DOHH2 (cell line): ENCODE measurements at regions not wholly inside any gene's neighbourhood (a gene's known extent, or its start where the extent isn't known, plus 50 kb on each side); places are given as distances from the start of the nearest gene placed in this dataset.

ENCODE experiments used
- H3F3A ChIP-seq: fragments of 200-600 bp; sonication (generic), shearing (Covaris generic); 2 replicates; pipeline ENCODE4 v1.6.0; 2016; ENCODE audit warnings: antibody characterized with exemption, mild to moderate bottlenecking; ENCODE audit not compliant: control insufficient read depth, insufficient read depth
- H3K27ac ChIP-seq: fragments of 200-600 bp; sonication (generic); 2 replicates; pipeline ENCODE4 v1.5.1; 2014; ENCODE audit warnings: low read depth, mild to moderate bottlenecking, low read length, moderate library complexity
- H3K27me3 ChIP-seq: fragments of 200-600 bp; sonication (generic); 2 replicates; pipeline ENCODE4 v1.6.1; 2014; ENCODE audit warnings: mild to moderate bottlenecking, low read length, mixed read lengths; ENCODE audit not compliant: control insufficient read depth
- H3K36me3 ChIP-seq: fragments of 200-600 bp; sonication (generic); 2 replicates; pipeline ENCODE4 v1.6.1; 2014; ENCODE audit warnings: mild to moderate bottlenecking, low read length, moderate library complexity, mixed read lengths; ENCODE audit not compliant: control insufficient read depth
- H3K4me1 ChIP-seq: fragments of 200-600 bp; sonication (generic); 2 replicates; pipeline ENCODE4 v1.6.1; 2014; ENCODE audit warnings: mild to moderate bottlenecking, low read length, mixed read lengths; ENCODE audit not compliant: control insufficient read depth
- H3K4me2 ChIP-seq: fragments of 200-600 bp; sonication (generic); 2 replicates; pipeline ENCODE4 v1.6.0; 2014; ENCODE audit warnings: mild to moderate bottlenecking, low read length, moderate library complexity
- H3K4me3 ChIP-seq: fragments of 200-600 bp; sonication (generic); 2 replicates; pipeline ENCODE4 v1.5.1; 2014; ENCODE audit warnings: mild to moderate bottlenecking, low read length, mixed read lengths
- H3K79me2 ChIP-seq: fragments of 200-600 bp; sonication (generic); 2 replicates; pipeline ENCODE4 v1.6.1; 2014; ENCODE audit warnings: mild to moderate bottlenecking, low read length, mixed read lengths; ENCODE audit not compliant: control insufficient read depth
- H3K9me2 ChIP-seq: fragments of 200-600 bp; sonication (generic); replicated peaks from 2 replicates; pipeline ENCODE4 v1.6.1; 2014; ENCODE audit warnings: mild to moderate bottlenecking, low read length, mixed read lengths; ENCODE audit not compliant: control insufficient read depth
- H3K9me3 ChIP-seq: fragments of 200-600 bp; sonication (generic); 2 replicates; pipeline ENCODE4 v1.6.1; 2014; ENCODE audit warnings: antibody characterized with exemption, low read length, mixed read lengths; ENCODE audit not compliant: control insufficient read depth, insufficient read depth
- H4K20me1 ChIP-seq: fragments of 200-600 bp; sonication (generic); 2 replicates; pipeline ENCODE4 v1.6.0; 2014; ENCODE audit warnings: low read depth, mild to moderate bottlenecking, antibody characterized with exemption, low read length, moderate library complexity; ENCODE audit not compliant: control insufficient read depth, insufficient read depth
- EZH2phosphoT487 ChIP-seq: fragments of 200-600 bp; sonication (generic); IDR thresholded peaks from 2 replicates; pipeline ENCODE4 v1.6.1; 2017; ENCODE audit warnings: borderline replicate concordance, mild to moderate bottlenecking, antibody characterized with exemption, low read length, moderate library complexity, mixed read lengths
- TF ChIP-seq, protein P1 (sequence below): fragments of 200-600 bp; sonication (generic); IDR thresholded peaks from one replicate; pipeline ENCODE4 v1.5.1; 2014; ENCODE audit warnings: antibody characterized with exemption, mild to moderate bottlenecking, low read depth, low read length; ENCODE audit not compliant: poor library complexity, severe bottlenecking

GRCh38 chr1:221494670-221495069 is 247.2 kb downstream of the DUSP10 start:
- H3K4me3 ChIP-seq = no peak overlapping the region
- H3F3A ChIP-seq = no peaks in the 10 kb centered on the region
- no peaks in the 10 kb centered on the region for H3K27me3 ChIP-seq
- no peak for TF ChIP-seq EZH2phosphoT487
- TF ChIP-seq, protein P1, sequence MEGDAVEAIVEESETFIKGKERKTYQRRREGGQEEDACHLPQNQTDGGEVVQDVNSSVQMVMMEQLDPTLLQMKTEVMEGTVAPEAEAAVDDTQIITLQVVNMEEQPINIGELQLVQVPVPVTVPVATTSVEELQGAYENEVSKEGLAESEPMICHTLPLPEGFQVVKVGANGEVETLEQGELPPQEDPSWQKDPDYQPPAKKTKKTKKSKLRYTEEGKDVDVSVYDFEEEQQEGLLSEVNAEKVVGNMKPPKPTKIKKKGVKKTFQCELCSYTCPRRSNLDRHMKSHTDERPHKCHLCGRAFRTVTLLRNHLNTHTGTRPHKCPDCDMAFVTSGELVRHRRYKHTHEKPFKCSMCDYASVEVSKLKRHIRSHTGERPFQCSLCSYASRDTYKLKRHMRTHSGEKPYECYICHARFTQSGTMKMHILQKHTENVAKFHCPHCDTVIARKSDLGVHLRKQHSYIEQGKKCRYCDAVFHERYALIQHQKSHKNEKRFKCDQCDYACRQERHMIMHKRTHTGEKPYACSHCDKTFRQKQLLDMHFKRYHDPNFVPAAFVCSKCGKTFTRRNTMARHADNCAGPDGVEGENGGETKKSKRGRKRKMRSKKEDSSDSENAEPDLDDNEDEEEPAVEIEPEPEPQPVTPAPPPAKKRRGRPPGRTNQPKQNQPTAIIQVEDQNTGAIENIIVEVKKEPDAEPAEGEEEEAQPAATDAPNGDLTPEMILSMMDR = no peak
- no peak overlapping the region for H3K27ac ChIP-seq
- no peaks in the 10 kb centered on the region for H3K79me2 ChIP-seq
- H3K9me3 ChIP-seq = no peaks in the 10 kb centered on the region
- H3K4me1 ChIP-seq = no peaks in the 10 kb centered on the region; the same call in 1 of the 2 replicates
- no peaks in the 10 kb centered on the region for H3K9me2 ChIP-seq
- no peaks in the 10 kb centered on the region for H4K20me1 ChIP-seq
- no peak overlapping the region for H3K4me2 ChIP-seq
- no peaks in the 10 kb centered on the region for H3K36me3 ChIP-seq

- H4K20me1 ChIP-seq = no peaks in the 10 kb centered on the region
- no peaks in the 10 kb centered on the region for H3K9me2 ChIP-seq
- H3K4me1 ChIP-seq = no peaks in the 10 kb centered on the region
- no peaks in the 10 kb centered on the region for H3K79me2 ChIP-seq
- TF ChIP-seq EZH2phosphoT487 = no peak
- TF ChIP-seq, protein P1 = no peak
- no peaks in the 10 kb centered on the region for H3F3A ChIP-seq
- no peaks in the 10 kb centered on the region for H3K36me3 ChIP-seq
- H3K4me3 ChIP-seq = no peak overlapping the region
- no peak overlapping the region for H3K4me2 ChIP-seq
- no peaks in the 10 kb centered on the region for H3K27me3 ChIP-seq
- H3K27ac ChIP-seq = no peak overlapping the region
- H3K9me3 ChIP-seq = no peaks in the 10 kb centered on the region
Measured at GRCh38 chr1:221497046-221497445, 244.8 kb downstream of the DUSP10 start.

DNA sequence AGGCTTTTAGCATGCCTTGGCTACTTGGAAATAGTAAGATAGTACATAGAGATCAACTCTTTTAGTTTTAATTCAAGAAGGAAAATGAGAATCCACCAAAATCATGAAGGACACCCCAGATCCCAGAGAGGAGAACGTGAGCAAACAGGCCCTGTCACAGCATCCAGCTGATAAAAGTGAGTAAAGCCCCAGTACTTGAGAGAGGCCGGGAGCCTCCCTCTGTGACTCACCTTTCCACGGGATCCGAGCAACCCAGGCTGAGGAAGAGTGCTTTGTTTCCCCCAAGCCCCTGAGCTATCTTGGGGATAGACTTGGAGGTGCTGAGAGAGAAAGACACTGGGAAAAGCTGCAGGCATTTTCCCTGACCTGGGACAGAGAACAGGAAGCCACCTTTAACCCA is 238.6 kb downstream of the DUSP10 start:
- no peaks in the 10 kb centered on the region for H4K20me1 ChIP-seq
- H3K4me1 ChIP-seq = peaks cover 10% of the 10 kb centered on the region
- no peaks in the 10 kb centered on the region for H3F3A ChIP-seq
- peaks cover 10% of the 10 kb centered on the region for H3K9me3 ChIP-seq
- no peak overlapping the region for H3K27ac ChIP-seq
- no peaks in the 10 kb centered on the region for H3K27me3 ChIP-seq
- no peaks in the 10 kb centered on the region for H3K79me2 ChIP-seq
- TF ChIP-seq, protein P1 = no peak
- TF ChIP-seq EZH2phosphoT487 = no peak
- no peaks in the 10 kb centered on the region for H3K9me2 ChIP-seq
- 0 out of 2 replicates have a peak, but pooled peaks cover 4% of the 10 kb centered on the region for H3K36me3 ChIP-seq
- no peak overlapping the region for H3K4me2 ChIP-seq
- no peak overlapping the region for H3K4me3 ChIP-seq
